ENCODE measurements at regions not wholly inside any gene's neighbourhood (a gene's known extent, or its start where the extent isn't known, plus 50 kb on each side); places are given as distances from the start of the nearest gene placed in this dataset.

GRCh38 chr2:126781206-126781605, 117.5 kb upstream of the TEX51 start:
- TF ChIP-seq, protein P1, sequence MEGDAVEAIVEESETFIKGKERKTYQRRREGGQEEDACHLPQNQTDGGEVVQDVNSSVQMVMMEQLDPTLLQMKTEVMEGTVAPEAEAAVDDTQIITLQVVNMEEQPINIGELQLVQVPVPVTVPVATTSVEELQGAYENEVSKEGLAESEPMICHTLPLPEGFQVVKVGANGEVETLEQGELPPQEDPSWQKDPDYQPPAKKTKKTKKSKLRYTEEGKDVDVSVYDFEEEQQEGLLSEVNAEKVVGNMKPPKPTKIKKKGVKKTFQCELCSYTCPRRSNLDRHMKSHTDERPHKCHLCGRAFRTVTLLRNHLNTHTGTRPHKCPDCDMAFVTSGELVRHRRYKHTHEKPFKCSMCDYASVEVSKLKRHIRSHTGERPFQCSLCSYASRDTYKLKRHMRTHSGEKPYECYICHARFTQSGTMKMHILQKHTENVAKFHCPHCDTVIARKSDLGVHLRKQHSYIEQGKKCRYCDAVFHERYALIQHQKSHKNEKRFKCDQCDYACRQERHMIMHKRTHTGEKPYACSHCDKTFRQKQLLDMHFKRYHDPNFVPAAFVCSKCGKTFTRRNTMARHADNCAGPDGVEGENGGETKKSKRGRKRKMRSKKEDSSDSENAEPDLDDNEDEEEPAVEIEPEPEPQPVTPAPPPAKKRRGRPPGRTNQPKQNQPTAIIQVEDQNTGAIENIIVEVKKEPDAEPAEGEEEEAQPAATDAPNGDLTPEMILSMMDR (conservative IDR thresholded peaks at IDR 0.05): no peak
- H3K27ac ChIP-seq: no peak overlapping the region

- TF ChIP-seq, protein P1 (conservative IDR thresholded peaks at IDR 0.05): no peak
- H3K27ac ChIP-seq: no peak overlapping the region
Observed at GRCh38 chr2:126781806-126782205, 116.9 kb upstream of the TEX51 start.

DNA sequence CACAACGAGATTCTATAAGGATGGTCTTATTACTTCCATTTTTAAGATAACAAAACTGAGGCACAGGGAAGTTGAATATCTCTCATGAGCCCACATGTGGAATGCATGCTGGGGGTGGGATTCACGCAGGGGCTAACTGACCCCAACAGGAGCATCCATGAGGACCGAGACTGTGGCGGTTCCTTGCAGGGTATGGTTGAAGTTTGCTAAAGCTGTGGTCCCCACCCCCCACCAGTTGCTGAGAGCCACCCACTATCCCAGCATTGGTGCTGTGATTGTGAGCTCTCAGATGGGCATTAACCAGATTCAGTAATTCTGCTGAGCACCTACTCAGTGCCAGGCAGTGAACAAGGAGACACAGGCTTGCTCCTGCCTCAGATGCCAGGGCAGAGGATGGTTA, 116.0 kb upstream of the TEX51 start:
- TF ChIP-seq, protein P1 (conservative IDR thresholded peaks at IDR 0.05): no peak
- no peak overlapping the region for H3K27ac ChIP-seq

GRCh38 chr2:126783341-126783740, 115.3 kb upstream of the TEX51 start:
- no peak overlapping the region for H3K27ac ChIP-seq
- TF ChIP-seq, protein P1 (conservative IDR thresholded peaks at IDR 0.05): no peak

DNA sequence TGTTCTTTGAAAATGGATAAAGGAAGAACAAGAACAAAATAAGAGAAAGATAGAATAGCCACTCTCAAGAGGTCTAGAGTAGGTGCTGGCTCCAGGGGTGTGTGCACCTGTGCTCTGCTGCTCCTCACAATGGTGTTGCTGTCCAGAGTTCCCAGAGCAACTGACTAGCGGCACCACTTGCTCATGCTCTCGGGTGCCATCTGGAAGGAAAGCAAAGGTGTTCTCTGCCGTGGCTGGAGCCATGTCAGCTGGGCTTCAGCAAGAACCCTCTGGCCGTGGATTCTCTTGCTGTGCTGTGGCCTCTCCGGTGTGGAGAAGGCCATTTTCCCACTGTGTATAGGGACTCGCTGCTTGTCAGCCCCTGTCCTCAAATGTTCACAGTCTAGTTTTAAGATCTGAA, 114.6 kb upstream of the TEX51 start:
- TF ChIP-seq, protein P1 (conservative IDR thresholded peaks at IDR 0.05): no peak
- no peak overlapping the region for H3K27ac ChIP-seq

DNA sequence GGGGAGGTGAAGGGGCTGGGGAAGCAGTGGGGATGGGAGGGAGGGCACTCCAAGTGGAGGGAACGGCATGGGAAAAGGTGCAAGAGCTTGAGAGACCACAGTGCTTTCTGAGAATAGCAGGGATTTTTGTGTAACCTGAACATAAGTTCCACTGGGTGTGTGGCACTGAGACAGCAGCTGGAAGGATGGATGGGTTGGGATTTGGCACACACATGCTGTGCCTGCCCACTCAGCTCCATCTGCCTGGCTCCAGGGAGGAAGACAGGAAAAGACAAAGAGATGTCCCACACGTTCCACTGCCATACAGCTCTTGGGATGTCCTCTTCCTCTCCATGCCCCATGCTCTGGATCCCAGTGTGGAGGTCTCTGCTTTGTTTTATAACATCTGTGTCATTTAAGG, 114.1 kb upstream of the TEX51 start:
- TF ChIP-seq, protein P1 (conservative IDR thresholded peaks at IDR 0.05): no peak
- no peak overlapping the region for H3K27ac ChIP-seq

- no peak overlapping the region for H3K27ac ChIP-seq
- TF ChIP-seq, protein P1 (conservative IDR thresholded peaks at IDR 0.05): no peak
Observed at GRCh38 chr2:126785236-126785635, 113.5 kb upstream of the TEX51 start.

DNA sequence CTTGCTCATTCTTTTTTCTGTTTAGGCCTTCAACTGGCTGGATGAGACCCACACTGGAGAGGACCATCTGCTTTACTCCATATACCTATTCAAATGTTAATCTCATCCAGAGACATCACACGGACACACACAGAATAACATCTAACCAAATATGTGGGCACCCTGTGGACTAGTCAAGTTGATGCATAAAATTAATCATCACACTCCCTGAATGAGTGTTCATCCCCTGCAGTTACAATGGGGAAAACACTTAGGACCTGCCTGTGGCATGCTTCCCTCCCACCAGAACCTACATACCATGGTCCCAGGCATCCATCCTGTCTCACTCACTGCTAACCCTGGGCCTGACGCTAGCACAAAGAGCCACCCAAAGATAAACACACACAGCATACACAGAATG, 112.8 kb upstream of the TEX51 start:
- no peak overlapping the region for H3K27ac ChIP-seq
- TF ChIP-seq, protein P1 (conservative IDR thresholded peaks at IDR 0.05): no peak

Measured in VCaP (cell line).